NCI-H345 treated with DMSO at 0.1 percent for 48 hours (cell line): ENCODE measurements at regions not wholly inside any gene's neighbourhood (a gene's known extent, or its start where the extent isn't known, plus 50 kb on each side); places are given as distances from the start of the nearest gene placed in this dataset.

Source experiments
- DNase-seq: peaks from one replicate; lab custom pipeline; 2025; ENCODE audit not compliant: unreplicated experiment; lab: John Stamatoyannopoulos, UW

DNA sequence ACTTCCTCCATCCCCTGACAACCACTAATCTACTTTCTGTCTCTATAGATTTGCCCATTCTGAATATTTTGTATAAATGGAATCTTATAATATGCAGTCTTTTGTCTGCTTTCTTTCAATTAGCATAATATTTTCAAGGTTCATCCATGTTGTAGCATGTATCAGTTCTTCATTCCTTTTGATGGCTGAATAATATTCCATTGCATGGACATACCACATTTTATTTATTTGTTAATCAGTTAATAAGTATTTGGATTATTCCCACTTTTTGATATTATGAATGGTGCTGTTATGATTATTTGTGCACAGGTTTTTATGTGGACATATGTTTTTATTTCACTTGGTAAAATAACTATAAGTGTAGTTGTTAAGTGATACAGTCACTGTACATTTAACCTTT is 155.1 kb upstream of the WSCD2 start:
- DNase-seq, result no peak

DNA sequence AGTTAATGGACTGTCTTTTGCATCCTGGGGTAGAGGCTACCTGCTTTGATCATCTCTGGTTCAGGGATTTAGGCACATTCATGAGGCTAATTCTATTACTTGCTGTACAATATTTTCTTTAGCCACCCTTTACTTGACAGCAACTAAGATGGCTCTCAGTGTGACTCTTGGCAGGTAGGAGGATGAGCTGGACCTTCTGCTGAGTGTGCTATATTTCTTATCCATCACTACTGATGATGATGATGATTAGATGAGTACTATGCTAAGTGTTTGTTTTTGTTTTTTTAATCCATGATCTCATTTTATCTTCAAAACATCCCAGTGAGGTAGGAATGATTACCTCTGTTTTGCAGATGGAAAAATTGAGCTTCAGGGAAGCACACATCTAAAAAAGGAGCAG is 152.8 kb upstream of the WSCD2 start:
- DNase-seq, result no peak

DNA sequence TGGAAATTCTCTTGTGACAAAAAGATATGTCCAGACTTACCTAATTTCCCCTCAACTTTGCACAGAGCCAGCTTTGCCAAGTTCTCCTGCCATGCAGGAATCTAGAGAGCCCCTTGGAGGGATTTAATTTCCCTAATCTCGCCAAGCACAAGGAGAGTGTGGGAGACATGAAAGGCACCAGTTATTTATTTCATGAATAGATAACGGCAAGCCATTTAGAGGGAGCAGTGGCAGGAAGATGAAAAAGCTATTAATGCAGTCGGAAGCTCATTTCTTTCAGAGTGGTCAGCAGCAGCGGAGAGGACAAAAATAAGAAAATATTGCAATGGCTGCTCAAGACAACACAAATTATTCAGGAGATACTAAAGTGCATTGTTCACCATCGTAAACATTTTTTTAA is 150.9 kb upstream of the WSCD2 start:
- DNase-seq, result no peak

DNA sequence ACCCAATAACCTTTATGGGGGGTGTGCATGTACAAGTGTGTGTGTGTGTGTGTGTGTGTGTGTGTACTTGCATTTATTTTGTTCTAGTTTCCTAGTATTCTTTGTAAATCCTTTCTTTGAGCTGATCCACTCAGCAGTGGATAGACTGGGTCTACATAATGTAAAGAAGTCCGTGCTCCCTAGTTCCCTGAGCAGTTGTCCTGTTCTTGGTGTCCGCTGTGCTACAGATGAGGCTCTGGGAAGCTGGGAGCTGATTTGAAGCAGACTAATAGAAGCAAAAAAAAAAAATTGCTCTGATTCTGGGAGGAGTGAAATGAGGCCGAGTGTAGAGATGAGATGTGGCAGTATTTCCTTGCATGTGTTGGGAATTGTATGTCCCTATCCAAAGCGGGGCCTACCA is 150.4 kb upstream of the WSCD2 start:
- DNase-seq, result no peak

DNA sequence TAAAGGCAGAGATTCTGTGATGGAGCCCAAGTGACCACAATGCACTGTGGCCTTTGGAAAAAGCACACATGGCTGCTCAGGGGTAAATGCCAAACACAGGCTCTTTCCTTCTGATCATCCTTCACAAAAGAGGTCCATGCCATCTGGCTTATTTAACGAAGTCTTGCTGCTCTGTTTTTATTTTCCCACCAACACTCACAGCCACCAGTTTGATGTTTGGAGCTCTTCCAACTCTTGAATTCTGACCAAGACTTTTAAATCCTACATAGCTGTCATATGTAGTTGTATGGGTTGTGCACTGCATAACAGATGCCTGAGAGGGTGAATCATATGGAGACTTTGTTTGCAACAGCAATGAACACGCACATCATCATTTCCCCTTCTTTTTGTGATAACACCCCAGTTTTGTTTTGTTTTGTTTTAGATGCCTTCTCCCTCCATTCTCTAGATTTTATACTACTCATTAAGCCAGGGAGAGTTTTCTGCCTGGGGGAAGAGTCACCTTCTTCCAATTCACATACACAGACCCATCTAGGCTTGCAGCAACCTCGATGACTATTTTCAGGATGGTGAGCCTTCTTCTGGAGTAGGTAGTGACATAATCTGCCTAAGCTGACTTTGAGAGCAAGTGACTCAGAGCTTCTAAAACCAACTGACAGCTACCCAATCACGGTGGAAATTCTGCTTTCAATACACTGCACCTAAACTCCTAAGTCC is 145.2 kb upstream of the WSCD2 start:
- no peak for DNase-seq

DNA sequence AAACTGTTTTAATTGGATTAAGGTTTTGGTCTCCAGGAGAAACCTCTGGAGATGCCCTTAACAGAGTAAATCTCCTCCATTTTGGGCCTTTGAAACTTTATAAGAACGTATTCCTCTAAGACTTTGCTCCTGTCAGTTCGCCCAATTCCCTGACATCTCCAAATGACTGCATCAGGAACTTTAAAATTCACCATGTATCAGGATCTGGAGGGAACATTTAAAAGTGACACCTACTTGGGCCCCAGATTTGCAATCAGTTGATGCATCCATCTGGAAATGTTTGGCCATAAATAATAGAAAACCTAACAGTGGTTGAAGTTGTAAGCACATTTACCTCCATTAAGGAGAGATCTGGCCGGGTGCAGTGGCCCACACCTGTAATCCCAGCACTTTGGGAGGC is 144.1 kb upstream of the WSCD2 start:
- DNase-seq, result no peak

DNA sequence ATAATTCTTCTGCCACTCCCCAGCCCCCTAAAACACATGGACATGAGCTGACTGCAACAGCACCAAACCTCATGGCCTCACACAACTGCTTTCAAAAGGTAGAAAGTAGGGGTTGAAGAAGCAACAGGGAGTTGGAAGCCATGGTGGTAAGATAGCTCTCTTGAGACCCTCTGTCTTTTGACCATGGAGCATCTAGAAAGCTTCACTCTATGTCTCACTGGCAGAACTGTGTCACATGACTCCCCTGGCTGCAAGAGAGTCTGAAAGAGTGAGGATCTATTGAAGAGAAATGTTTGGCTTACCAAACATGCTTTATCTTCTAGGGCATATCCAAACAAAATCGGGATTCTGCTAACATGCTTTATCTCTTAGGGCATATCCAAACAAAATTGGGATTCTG is 142.9 kb upstream of the WSCD2 start:
- DNase-seq, result no peak

DNA sequence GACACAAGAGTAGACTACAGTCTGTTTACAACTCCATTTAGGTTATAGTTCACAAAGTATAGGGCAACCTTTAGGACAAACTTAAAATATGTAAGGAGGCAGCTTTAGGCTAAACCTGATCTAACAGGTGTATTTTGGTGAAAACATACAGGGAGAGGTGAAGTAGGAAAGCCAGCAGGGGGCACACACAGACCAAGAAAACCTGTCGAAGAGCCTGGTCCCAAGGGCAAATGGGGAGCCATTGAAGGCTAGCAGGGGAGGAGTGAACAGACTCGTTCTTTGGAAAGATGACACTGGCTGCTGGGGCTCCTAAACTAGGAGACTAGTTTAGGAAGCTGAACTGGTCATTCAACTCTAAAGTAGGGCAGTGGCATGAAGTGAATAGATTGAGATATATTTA is 138.8 kb upstream of the WSCD2 start:
- peak; percentile 3 for DNase-seq

DNA sequence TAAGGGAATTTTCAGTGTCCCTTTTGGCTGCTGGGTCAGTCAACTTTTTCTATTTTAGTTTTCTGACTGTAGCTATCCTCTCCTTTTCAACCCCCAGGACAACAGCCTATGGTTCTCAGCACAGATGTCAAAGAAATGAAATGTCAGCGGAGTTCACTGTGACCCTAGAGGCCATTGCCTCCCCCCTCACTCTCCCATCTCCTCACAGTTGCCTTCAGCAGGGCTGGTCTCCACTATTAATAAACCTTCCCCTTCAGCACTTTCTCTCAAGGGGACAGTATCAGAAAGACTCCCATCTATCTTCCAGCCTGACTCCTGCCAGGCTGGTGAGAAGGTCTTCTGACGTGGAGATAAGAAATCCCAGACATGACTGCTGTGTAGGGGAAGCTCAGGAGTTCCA is 137.1 kb upstream of the WSCD2 start:
- no peak for DNase-seq

DNA sequence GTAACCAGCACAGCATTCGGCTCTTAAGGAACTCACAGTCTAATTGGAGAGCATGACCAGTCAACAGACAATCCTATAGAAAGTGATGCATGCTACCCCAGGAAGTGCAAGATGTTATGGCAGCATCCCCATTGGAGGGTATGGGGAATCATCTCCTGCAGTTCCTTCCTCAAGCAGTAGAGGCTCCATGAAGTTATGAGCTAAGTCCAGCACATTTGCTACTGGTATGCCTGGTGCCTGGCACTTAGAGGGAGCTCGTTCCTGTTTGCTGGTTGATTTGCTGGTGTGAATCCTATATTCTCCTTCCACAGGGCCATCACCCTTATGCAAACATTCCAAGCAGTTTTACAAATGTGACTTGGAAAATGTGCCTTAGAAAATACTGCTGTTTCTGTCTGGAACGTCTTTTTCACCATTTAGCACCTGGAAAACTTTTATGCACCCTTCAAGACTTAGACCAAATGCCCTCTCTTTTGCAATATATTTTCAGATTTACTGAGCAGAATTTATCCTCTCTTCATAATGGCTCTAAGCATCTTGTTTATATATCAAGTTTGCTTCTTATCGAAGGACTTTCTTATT is 136.1 kb upstream of the WSCD2 start:
- DNase-seq, result no peak

DNA sequence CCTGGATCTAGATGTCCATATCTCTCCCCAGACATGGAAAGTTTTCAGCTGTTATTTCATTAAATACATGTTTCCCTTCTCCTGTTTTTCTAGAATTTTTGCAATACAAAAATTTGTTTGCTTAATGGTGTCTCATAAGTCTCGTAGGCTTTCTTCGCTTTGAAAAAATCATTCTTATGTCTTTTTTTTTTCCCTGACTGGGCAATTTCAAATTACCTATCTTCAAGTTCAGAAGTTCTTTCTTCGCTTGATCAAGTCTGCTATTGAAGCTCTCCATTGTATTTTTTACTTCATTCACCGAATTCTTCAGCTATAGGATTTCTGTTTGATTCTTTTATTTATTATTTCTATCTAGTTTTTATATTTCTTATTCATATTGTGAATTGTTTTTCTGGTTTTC is 130.2 kb upstream of the WSCD2 start:
- no peak for DNase-seq

DNA sequence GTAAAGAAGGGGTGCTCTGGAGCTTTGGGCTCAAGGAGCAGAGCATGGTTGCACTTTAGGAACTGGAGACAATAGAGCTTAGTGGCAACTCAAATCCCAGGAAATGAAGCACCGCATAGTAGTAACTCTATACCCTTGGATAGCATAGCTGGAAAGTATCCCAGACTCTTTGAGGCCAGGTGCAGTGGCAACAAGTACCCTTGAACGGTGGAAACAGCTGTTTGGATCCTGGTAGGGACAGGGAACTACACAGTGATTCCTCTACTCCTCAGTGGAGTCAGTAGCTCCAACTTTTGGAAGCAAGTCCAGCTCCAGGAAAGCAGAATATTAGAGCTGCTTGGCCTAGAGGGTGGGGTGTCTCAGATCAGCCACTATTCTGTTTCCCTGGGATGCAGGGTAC is 129.0 kb upstream of the WSCD2 start:
- peak; percentile 35 for DNase-seq

DNA sequence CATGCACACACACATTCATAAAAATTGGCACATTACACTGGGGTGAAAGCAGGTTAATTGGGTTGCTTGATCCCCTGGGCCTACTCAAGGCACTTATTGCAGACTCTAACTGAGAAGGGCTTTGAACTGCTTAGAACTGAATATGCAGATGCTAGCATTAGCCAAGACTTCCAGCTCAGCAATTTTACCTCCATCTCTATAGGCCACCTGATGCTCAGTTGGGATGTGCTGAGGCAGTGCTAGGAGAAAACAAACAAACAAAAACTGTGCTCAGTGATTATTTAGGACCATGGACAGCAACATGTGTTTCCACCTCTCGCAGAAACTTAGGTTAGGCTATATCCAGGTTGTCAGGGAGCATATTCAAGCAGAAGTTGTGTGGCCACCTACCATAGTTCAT is 124.8 kb upstream of the WSCD2 start:
- DNase-seq, result no peak

DNA sequence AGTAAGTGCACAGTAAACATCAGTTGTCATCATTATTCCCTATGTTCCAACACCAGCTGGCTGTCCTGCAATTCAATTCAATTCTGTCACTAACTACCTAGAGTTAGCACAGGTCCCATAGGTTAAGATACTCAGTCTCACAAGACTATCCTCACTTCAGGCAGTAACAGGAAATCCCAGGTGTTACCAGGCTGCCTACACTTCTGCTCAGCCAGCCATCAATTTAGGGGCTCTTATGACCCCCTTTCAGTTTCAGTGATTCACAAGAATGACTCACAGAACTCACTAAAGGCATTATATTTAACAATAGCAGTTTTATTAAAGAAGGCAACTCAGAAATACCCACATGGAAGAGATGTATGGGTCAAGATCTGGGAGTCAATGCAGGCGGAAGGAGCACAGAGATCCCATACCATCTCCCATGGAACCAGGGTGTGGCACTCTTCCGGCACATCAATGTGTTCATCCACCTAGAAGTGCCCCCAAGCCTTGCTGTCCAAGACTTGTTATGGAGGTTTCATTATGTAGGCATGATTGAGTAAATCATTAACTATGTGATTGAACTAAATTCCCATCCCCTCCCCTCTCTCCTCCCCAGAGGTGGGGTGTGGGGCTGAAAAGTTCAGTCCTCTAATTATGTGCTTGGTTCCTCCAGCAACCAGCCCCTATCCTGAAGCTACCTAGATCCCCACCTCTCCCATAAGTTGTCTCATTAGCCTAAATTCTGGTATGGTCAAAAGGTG is 120.8 kb upstream of the WSCD2 start:
- DNase-seq, result no peak

DNA sequence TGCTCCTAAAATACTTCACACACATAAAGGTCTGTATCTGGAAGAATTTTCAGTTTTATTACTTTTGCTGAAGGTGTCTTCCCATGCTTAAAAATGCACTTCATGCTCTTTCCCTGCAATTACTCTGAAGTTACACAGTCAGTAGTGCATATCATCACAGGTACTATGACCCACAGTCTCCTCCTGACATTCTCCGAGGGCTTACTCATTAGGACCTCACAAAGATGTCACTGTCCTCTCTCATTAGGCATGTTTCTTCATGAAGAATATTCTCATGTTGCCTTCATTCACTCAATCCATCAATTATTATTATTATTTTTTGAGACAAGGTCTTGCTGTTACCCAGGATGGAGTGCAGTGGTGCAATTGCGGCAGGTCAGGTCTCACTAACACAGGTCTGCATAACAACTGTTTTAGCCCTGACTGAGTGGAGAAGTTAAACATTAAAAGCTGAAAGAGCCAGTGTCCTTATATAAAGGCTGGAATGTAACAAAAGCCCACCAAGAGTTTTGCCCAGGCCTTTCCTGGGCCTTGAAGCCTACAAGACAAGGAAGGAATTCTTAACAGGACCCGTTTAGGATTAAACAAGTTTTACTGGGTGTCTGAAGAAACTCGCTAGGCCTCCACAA is 119.5 kb upstream of the WSCD2 start:
- DNase-seq, result no peak

DNA sequence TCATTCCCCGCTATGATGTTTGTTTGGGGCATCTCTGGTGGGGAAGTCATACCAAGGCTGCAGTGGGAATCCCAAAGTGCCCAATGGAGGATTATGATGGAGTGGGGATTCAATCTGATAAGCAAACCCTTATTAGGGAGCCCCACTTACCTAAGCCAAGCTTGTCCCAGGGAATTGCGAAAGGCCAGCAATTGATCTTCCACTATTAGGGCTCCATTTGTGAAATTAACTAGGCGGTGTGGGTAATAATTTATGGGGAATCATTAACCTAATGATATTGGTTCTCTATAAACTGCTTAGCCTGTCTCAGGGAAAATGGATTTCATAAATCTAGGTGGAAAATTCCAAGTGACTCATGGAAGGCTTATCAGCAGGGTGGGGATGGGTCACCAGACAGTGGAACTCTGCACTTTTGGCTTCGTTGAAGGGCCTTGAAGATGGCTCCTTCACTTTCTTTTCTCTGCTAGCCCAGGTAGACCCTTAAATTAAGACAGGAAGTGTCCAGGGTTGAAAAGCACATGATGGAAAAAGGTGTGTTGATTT is 113.0 kb upstream of the WSCD2 start:
- no peak for DNase-seq

DNA sequence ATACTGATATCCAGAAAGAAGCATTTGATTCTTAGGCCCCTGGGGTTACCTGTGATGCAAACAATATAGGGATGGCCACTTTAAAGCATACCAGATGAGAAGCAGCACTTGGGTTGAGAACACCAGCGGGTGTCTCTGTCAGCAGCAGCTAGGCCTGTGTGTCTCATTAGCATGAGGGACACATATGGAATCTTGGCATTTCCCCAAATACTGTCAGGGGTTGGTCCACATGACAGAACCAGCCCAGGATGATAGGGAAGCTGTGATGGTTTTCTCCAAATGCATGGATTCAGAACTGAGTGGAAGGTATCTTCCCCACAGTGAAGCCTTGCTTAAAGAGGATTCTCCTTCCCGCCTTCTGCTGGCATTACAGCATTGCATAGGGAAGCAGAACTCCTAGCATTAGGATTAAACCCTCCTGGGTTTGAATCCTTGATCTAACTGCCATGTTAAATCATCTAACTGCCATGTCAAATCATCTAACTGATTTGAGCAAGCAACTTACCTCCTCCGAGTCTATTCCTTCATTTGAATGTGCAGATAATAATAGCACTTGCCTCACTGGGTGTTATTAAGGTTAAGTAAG is 111.5 kb upstream of the WSCD2 start:
- DNase-seq, result no peak

DNA sequence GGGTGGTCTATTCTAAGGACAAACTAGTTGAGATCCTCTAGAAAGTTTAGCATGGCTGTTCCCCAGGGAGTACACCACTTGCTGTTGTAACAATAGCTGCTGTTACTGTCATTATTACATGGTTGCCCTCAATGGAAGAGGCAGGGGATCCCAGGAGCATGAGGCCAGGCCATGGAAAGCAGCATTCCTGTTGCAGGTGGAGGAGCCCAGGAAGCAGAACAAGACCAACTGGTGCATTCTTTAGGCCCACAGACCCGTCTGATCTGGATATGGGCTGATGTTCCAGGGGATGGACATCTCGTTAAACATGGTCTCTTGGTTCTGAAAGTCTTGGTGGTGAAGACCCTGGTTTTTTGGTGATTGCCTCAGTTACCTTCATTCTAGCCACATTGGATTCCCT is 109.2 kb upstream of the WSCD2 start:
- no peak for DNase-seq

DNA sequence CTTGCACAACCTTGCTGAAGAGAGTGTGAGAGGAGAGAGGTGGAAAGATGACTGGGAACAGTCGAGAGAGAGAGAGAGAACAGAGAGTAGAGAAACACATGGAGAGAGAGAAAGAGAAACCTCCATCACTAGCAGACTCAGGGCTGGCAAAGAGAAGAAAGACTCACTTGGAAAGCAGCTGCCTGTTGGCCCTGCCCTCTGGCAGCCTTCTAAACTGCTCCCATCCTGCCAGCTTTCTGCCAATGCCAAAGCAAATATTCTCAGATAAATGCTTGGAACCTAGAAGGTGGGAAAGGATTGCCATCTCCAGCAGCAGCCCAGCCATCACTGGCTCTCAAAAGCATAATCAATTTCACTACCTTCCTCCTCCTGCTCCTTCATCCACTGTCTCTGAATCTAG is 107.9 kb upstream of the WSCD2 start:
- no peak for DNase-seq

DNA sequence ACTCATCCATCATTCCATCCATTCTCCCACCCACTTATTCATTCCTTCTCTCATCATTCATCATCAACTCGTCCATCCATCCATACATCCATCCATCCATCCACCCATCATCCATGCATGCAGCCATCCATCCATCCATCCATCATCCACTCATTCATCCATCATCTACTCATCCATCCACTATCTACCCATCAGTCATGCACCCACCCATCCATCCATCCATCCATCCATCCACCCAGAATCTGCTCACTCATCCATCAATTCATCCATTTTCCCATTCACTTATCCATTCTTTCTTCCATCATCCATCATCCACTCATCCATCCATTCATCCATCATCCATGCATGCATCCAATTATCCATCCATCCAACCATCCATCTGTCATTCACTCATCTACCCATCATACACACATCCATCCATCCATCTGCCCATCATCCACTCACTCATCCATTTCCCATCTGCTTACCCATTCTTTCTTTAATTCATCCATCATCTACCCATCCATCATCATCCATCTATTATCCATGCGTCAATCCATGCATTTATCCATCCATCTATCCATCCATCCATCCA is 107.1 kb upstream of the WSCD2 start:
- DNase-seq, result no peak
